NCI-H1092 treated with DMSO at 0.1 percent for 48 hours (cell line): ENCODE measurements at regions not wholly inside any gene's neighbourhood (a gene's known extent, or its start where the extent isn't known, plus 50 kb on each side); places are given as distances from the start of the nearest gene placed in this dataset.

Source experiments
- DNase-seq: peaks from one replicate; lab custom pipeline; 2025; lab: John Stamatoyannopoulos, UW

DNA sequence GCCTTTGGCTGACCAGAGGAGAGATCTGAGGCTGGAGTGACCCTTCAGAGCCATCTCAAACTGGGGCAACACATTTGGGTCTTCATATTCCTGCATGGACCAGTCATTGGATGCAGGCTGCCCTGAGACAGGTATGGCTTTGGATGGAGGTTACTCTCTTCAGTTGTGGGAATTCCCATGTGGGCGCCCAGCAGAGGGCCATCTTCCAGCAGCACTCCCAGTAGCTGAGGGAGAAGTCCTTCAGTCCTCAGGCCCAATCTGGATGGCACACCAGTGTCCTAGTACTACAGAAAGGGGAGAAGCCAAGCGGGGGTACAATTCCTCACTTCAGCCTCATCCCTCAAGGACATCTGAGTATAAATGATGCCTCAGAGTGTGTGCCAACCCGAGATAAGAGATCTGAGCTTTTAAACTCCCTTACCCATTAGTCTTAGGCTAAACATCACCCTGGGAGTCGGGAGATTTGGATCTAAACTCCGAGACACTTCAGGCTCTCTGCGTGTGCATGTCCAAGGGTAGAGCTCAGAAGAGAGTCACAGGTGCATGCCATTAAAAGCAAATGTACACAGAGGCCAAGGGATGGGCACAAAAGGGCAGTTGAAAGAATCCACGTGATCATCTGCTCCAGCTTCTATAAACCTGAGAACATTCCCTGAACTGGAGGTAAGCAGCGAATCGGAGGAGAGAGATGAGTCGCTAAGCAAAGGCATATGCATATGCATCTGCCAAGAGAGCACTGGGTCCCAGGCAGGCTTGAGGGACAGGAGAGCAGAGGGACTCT lies 204.6 kb downstream of the CD83 start:
- no peak for DNase-seq

DNA sequence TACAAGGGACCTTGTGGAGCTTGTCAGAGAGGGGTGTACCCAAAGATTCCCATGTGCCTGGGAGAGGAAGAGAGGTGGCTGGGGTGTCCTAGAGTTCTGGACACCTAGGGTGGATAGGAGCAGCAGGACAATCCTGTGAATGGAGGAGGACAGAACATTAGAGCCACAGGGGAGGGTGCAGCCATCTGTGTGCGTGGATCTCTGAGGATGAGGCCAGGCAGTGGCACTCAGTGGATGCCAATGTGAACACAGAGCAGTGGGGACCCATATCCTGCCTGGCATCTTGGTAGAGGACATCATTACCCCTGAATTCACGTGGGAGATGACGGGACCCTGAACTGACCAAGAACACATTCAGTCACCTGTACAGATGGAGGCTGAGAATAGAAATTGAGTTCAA lies 205.3 kb downstream of the CD83 start:
- DNase-seq, result no peak

DNA sequence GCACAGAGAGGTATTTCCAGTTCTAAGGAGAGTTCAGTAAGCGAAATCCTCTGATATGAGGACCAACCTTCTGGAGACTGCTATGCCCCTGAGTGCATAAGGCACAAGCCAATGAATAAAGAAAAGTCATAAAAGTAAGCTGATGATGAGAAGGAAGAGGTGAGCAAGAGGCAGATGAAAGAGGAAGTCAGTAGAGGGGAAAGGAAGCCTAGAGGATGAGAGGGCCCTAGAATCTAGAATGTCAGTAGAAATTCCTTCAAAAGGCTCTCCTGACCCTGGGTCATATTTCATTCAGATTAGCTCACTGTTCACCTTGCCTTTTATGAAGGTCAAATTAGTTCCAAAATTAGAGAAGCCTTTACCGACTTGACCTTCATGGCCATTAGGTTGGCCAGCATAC lies 209.2 kb downstream of the CD83 start:
- DNase-seq, result no peak

DNA sequence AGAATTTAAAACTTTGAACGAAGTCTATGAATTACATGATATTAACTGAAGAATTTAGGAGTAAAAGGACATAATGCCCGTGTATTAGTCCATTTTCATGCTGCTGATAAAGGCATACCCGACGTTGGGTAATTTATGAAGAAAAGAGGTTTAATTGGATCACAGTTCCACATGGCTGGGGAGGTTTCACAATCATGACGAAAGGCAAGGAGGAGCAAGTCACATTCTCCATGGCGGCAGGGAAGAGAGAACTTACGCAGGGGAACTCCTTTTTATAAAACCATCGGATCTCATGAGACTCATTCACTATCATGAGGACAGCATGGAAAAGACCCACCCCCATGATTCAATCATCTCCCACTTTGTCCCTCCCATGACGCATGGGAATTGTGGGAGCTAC lies 210.6 kb downstream of the CD83 start:
- no peak for DNase-seq

DNA sequence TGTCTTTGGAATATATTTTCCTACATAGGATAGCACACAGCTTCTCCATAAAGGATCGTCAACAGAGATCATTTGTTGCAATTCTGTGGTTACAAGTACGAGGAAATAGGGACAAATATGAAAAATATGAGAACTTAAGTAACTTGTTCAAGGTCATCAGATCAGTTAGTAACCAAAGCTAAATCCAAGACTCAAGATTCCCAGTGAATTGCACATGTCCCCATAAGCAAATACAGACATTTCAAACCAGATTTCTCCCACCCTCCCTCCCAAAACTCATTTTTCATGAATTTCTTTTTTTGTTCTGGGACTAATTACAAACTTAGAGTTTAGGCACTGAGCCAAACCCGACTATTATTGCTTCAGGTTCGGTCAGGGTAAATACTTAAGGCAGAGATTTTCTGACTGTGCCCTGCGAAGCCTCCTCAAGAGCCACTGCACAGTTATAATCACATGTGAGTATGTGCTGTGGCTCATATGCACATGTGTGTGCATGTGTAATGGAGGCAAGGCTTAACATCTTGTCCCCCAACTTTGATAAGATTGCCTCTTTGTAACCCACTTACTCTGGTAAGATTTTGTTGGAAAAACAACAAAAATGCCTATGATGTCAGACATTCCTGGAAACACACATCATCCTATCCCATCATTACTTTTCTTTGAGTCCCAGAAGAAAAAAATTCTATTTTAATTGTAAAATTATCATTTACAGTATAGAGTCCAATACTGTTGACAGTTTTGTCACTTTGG lies 216.2 kb downstream of the CD83 start:
- no peak for DNase-seq

DNA sequence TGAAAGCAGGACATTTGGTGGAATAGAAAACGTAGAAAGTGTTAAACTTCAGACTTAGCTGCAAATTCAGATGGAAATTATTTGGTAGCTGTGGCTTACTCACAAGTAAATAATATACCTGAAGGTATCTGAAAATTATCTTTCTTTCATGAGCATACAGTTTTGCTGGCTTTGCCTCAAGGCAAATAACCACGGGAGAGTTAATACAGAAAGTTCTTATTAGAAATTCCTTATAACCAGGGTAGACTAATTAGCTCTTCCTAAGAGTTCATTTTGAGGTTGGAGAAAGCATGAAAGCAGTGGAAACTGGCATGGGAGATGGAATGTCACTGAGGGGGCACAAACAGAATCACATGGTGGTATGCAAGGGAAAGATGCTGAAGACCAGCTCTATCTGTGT lies 217.5 kb downstream of the CD83 start:
- DNase-seq, result no peak

DNA sequence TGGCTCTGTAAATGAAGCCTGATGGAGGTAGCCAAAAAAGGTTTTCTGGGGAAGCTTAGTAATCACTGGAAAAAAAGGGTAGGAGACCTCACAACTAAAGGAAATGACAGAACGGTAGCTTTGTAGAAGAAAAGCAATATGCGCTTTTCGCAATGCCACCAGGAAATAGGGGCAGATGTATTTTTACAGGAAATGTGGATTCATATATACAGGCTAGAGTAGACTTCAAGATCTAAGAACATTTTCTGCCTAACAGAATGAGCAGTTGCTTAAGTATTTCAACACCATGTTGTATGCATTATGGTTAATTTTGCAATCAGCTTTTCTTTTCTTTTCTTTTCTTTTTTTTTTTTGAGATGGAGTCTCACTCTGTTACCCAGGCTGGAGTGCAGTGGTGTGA lies 219.6 kb downstream of the CD83 start:
- DNase-seq, result no peak

DNA sequence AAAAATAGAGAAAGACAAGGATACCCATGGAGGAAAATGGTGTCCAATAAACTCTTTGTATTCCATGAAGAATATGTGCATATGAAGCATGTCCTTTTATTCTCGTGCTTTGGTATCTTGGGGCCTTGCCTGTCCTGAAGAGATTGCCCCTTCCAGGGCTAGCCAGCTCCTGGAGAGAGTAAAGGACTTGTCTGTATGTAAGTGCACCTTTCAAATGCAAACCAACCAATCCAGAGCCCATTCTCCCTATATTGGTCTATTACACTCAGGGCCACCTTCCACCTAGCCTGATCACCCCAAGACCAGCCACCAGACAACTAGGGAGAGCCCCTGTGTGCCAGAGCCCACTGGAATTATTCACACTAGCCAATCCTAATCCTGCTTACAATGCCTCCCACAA lies 221.6 kb downstream of the CD83 start:
- DNase-seq, result no peak

DNA sequence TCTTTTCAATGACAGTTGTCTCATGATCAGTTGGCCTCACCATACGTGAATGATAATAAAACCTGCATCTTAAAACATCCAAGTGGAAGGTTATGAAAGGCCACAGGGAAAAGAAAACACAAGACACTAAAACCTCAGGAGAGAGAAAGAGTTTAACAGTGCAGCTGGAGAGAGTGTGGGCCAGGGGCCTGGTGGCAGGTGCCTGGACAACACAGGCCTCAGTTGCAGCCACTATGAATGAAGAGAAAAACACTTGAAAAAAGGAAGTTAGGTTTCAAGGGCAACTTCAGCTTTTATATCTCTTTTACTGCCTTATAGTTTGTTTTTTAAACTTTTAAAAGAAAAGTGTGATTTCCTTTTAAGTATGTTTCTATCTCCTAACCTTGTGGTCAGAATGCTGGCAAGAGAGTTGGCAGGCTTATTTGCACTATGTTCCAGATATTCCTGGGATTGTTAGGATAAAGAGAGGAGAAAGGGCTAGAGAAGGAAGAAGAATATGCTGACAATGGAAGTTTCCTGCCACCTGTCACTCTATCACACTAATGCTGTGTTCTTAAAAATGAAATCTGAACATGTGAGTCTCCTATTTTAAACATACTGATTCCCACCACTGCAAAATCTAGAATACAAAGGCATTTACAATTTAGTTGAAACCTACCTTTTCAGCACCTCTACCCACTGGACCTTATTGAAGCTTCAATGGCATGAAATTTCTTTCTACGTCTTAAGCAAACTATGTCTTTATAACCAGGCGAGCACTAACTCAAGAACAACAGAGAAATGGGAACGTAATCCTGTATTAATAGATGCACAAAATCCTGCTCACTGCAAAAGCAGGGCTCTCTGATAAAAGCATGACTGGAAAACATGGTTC lies 222.4 kb downstream of the CD83 start:
- DNase-seq, result no peak

DNA sequence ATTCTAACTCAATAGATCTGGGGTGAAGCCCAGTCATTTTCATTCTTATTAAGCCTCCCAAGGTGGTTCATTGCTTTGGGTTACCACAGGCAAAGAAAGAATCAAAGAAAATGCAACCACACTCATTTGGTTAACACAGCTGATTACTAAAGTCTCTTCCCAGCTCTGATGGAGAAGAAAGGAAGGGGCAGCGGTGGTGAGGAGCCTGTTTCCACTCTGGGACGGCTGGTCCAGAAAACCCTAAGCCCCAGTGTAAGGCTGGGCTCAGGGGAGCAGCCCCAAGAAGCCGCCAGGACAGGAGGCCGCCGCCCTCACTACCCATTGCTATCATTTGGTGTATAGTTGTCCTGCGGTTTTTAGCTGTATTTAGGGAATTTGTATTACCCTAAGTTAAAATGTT lies 226.9 kb downstream of the CD83 start:
- no peak for DNase-seq

DNA sequence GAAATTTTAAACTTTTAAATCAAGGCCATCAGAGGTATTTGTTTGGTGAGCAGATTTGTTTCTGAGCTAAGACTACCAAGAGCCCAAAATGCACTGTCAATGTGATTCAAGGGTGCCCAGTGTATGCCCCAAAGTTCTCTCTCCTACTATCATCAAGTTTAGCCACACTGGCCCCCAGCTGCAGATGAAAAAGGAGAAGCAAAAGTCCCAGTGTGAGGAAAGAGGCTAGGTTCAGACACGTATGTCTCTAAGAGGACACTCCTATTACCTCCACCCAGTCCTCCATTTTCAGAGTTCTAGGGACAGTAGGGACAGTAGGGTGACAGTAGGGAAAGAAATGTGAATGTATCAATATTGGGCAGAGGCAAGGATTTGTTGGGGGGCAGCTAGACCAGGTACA lies 230.8 kb downstream of the CD83 start:
- DNase-seq, result no peak

DNA sequence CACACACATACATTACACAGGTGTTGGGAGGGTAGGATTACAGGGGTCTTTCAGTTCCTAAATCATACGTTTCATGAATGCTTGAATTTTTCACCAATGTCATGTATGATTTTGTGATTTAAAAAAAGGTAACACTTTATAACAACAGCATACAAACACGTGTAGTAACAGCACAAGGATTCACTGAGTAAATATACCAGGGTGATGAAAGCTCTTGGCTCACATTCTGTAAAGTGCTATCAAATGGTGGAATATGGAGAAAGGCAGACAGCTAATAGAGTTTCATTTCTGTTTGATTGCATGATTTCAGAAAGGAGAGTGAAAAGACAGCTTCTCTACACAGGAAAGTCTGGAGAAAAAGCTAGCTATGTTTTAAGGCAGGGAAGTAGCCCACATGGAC lies 231.9 kb downstream of the CD83 start:
- DNase-seq, result no peak

DNA sequence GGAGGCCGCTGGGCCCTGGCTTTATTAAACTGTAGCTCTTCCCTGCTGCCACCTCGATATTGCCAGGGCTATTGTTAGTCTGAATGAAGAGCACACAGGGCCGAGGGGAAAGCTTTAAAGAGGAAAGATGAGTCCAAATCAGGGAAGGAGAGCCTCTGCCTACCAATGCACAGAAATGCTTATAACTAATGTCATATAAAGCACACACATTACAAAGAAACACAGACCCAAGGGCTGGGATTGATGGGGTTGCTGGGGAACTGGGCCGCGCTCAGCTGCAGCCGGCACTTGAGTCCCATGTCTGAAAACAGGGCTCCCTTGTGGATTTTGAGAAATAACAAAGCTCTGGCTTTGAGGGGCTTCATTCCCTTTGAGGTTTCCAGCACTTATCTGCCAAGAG lies 232.6 kb downstream of the CD83 start:
- DNase-seq, result no peak

DNA sequence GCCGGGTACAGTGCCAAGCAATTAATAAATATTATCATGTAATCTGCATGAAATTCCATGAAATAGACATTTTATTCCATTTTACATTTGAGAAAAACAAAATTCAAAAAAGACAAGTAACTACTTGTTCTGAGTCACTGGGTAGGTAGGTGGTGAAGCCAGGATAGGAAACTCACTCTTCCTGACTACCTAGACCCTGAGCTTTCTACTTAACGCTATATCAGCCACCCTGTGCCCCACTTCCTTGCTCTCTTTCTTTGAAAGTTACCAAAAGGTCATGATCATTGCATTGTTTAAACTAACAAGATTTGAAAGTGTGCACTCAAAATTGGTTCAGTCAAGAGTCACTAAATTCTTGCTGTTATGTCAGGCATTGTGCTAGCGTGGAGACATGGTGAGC lies 235.7 kb downstream of the CD83 start:
- no peak for DNase-seq

DNA sequence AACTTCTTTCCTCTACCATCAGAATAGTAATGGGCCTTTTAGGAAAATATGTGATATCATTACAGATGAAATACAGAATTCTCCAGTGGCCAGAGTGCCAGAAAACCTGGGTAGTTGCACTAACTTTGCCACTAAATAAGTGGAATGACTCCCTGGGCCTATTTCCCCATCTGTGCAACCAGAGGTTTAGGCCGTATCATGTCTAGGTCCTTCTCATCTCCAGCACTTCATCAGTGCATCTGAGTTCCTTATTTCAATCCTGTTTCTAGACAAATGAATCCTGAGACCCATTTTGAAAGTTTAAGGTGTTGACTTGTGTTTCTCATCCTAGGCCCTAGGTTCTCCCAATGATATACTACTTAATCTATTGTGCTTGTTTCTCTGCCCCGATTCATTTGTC lies 236.2 kb downstream of the CD83 start:
- DNase-seq, result no peak

DNA sequence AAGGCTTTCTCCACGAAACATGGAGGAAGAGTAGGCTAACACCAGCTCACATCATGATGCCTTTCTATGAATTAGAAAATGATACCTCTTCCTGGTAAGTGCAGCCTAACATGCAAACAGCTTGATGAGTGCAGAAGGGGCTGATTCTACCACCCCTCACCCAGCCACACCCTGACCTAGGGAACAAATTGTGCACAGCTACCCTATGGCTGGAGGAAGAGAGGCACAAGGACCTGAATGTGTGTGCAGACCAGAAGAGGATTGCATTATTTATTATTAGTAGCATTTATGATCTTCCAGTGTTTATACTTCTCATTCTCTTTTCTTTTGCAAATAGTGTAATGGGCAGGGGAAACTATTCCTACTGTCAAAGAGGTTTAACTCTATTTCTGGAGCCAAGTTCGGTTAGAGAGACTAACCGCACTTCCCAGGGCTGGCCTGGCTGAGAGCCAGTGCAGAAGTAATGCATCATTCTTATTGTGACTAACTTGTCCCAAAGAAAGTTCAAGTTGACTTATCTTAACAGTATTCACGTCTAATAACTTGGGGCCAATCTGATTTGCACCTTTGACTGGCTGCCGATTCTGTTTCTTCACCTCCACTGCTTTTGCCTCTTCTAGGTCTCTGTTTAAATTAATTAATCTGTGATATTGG lies 237.5 kb downstream of the CD83 start:
- no peak for DNase-seq

DNA sequence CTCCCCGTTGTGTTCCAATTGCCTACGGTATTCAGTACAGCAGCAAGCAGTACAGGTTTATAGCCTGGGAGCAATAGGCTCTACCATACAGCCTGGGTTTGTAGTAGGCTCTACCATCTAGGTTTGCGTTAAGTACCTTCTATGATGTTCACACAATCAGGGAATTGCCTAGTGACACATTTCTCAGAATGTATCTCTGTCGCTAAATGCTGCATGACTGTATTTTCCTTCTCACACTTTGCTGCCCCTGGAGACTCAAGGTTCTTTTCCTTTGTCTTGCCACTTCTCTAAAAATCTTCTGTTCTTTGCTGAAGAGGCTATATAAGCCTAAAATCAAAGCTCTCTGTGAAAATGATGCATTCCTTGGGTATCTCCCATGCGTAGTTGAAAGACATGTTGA lies 241.9 kb downstream of the CD83 start:
- DNase-seq, result no peak

DNA sequence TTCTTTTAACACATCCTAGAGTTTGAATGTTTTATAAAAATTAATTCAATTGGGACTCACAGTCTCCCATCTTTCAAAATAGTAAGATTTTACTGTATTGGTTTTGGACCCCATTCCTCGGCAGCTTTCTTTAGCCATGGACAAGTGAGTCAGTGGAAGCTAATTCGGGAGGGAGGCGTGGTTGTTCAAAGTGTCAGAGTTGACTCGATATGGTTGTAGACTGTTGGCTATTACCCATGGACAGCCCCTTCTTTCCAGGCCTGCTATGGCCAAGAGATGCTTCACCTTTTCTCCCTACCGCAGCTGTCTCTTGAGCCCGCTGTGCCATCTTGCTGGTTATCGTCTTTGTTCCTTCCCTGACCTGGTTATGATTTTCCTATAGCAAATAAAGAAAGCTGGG lies 243.0 kb downstream of the CD83 start:
- no peak for DNase-seq

DNA sequence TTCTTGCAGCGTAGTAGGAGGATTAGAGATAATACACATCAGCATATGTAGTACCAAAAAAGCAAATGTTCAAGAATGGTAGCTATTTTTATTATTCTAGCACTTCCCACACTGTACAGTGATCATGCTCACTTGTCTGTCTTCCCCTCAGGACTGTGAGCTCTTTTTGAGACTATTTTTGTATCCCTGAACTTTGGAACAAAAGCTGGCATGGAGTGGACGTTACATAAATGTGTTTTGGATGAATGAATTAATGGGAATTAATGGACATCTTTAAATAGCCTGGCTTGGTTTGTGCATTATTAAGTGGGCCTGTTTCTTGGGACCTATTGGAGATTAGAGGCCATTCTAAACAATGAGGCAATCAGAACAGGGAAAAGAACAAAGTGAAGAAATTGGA lies 243.7 kb downstream of the CD83 start:
- no peak for DNase-seq

DNA sequence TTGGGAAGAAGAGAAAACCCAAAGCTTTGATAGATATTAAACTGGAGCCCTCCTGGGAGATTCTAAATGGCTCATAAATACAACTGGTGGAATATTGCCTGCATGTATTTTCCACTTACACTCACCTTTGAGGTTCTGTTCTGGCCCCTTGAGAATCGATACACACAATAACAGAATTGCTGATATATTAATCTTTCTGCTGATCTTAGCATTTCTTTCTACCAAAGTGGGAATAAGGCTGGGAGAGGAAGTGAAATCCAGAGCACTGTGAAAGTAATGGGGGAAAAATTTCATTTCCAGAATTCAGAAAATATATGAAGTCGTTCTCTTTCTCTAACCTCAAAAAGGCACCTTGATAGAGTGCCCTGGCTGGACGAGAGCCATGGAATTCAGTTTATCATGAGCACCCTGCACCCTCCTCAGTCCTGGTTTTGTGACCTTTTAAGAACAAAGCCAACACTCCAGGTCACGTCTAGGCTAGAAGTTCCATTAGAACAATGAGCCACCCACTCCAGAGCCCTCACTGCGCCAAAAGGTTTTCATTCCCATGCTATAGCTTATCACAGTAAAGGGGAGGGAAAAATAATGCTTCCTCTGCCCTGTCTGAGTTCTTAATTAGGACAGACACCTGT lies 244.5 kb downstream of the CD83 start:
- DNase-seq, result no peak

DNA sequence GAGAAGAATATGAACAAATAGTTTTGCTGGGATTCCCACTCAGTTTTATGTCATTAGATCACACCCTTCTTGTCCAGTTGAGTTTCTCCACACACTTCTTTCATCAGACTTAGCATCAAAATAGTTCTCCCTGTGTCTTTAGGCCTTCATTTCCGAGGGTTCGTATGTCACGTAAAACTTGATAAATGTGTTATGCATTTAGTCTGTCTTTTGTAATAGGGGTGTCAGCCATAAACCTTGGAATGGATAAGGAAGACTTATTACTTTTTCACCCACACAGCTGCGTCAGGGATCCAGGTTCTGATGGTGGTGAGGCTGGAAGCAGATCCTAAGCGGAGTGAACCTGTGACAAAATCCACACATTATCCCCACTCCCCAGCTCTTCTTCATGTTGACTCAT lies 246.8 kb downstream of the CD83 start:
- no peak for DNase-seq

DNA sequence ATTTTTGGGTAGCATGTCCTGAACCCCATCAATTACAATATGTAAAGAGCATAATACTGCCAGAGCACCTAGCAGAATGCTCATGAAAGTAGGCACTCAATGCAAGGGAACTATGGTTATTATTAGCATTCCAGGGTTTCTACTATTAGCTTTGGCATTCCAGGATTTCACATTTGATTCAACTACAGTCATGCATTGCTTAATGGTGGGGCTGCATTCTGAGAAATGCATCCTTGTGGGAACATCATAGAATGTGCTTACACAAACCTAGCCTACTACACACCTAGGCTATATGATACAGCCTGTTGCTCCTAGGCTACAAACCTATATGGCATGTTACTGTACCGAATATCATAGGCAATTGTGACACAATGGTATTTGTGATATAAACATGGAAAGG lies 247.8 kb downstream of the CD83 start:
- DNase-seq, result no peak
